Astrocyte (in vitro differentiated cells and primary cell): ENCODE measurements at regions not wholly inside any gene's neighbourhood (a gene's known extent, or its start where the extent isn't known, plus 50 kb on each side); places are given as distances from the start of the nearest gene placed in this dataset.

Experiments used
- EZH2 ChIP-seq: IDR thresholded peaks from 2 replicates; pipeline ENCODE4 v1.6.1; 2012; ENCODE audit warnings: mild to moderate bottlenecking, low read length, inconsistent platforms; ENCODE audit not compliant: insufficient read depth
- TF ChIP-seq, protein P1 (sequence below): IDR thresholded peaks from 2 replicates; pipeline ENCODE4 v1.5.1; 2011; ENCODE audit warnings: low read depth, mild to moderate bottlenecking, inconsistent platforms, low read length, moderate library complexity; ENCODE audit not compliant: insufficient read depth

- TF ChIP-seq, protein P1, sequence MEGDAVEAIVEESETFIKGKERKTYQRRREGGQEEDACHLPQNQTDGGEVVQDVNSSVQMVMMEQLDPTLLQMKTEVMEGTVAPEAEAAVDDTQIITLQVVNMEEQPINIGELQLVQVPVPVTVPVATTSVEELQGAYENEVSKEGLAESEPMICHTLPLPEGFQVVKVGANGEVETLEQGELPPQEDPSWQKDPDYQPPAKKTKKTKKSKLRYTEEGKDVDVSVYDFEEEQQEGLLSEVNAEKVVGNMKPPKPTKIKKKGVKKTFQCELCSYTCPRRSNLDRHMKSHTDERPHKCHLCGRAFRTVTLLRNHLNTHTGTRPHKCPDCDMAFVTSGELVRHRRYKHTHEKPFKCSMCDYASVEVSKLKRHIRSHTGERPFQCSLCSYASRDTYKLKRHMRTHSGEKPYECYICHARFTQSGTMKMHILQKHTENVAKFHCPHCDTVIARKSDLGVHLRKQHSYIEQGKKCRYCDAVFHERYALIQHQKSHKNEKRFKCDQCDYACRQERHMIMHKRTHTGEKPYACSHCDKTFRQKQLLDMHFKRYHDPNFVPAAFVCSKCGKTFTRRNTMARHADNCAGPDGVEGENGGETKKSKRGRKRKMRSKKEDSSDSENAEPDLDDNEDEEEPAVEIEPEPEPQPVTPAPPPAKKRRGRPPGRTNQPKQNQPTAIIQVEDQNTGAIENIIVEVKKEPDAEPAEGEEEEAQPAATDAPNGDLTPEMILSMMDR: no peak
- TF ChIP-seq EZH2: no peak
Measured at GRCh38 chr2:48072583-48072982, 166.3 kb upstream of the FBXO11 start.
